GM21526 (cell line): ENCODE measurements at regions not wholly inside any gene's neighbourhood (a gene's known extent, or its start where the extent isn't known, plus 50 kb on each side); places are given as distances from the start of the nearest gene placed in this dataset.
"Not testable (repeated sequence)": the region's sequence is repeated elsewhere in the genome, so short reads cannot be mapped to it uniquely, and the experiment has no call there.

Experiments used
- ATAC-seq: cut with Tn5 transposase; IDR thresholded peaks from one replicate; pipeline ENCODE4 v1.9.1; 2021; ENCODE audit warnings: moderate library complexity; ENCODE audit not compliant: unreplicated experiment, low FRiP score

GRCh38 chr16:64667334-64667877 lies 454.5 kb downstream of the CDH11 start:
- no peak for ATAC-seq

- not testable (repeated sequence) for ATAC-seq
Measured at GRCh38 chr16:64662312-64662711, 459.6 kb downstream of the CDH11 start.

GRCh38 chr16:64659866-64660265 lies 462.0 kb downstream of the CDH11 start:
- no peak for ATAC-seq

GRCh38 chr16:64657316-64658011 lies 464.4 kb downstream of the CDH11 start:
- ATAC-seq, result no peak

GRCh38 chr16:64656471-64656870 lies 465.4 kb downstream of the CDH11 start:
- ATAC-seq, result no peak

- no peak for ATAC-seq
Measured at GRCh38 chr16:64654178-64654577, 467.7 kb downstream of the CDH11 start.

GRCh38 chr16:64648282-64648681 lies 473.6 kb downstream of the CDH11 start:
- ATAC-seq, result no peak

GRCh38 chr16:64641343-64641742 lies 480.5 kb downstream of the CDH11 start:
- ATAC-seq, result no peak

GRCh38 chr16:64638766-64639165 lies 483.1 kb downstream of the CDH11 start:
- ATAC-seq, result no peak

GRCh38 chr16:64629622-64630021 lies 492.2 kb downstream of the CDH11 start:
- no peak for ATAC-seq

GRCh38 chr16:64627781-64628180 lies 494.1 kb downstream of the CDH11 start:
- no peak for ATAC-seq

GRCh38 chr16:64627288-64627687 lies 494.6 kb downstream of the CDH11 start:
- no peak for ATAC-seq

- ATAC-seq, result no peak
Measured at GRCh38 chr16:64626776-64627175, 495.1 kb downstream of the CDH11 start.

- no peak for ATAC-seq
Measured at GRCh38 chr16:64621616-64622015, 500.2 kb downstream of the CDH11 start.

GRCh38 chr16:64617836-64618476 lies 503.9 kb downstream of the CDH11 start:
- ATAC-seq, result no peak

GRCh38 chr16:64615630-64616280 lies 506.1 kb downstream of the CDH11 start:
- ATAC-seq, result no peak

GRCh38 chr16:64596196-64596595 lies 525.7 kb downstream of the CDH11 start:
- ATAC-seq, result no peak

- ATAC-seq, result no peak
Measured at GRCh38 chr16:64590513-64590912, 531.4 kb downstream of the CDH11 start.

GRCh38 chr16:64589836-64590235 lies 532.0 kb downstream of the CDH11 start:
- no peak for ATAC-seq

- ATAC-seq, result no peak
Measured at GRCh38 chr16:64586781-64587180, 535.1 kb downstream of the CDH11 start.

GRCh38 chr16:64585367-64585766 lies 536.5 kb downstream of the CDH11 start:
- ATAC-seq, result no peak

GRCh38 chr16:64580558-64580957 lies 541.3 kb downstream of the CDH11 start:
- ATAC-seq, result no peak
